ENCODE measurements at regions not wholly inside any gene's neighbourhood (a gene's known extent, or its start where the extent isn't known, plus 50 kb on each side); places are given as distances from the start of the nearest gene placed in this dataset.

DNA sequence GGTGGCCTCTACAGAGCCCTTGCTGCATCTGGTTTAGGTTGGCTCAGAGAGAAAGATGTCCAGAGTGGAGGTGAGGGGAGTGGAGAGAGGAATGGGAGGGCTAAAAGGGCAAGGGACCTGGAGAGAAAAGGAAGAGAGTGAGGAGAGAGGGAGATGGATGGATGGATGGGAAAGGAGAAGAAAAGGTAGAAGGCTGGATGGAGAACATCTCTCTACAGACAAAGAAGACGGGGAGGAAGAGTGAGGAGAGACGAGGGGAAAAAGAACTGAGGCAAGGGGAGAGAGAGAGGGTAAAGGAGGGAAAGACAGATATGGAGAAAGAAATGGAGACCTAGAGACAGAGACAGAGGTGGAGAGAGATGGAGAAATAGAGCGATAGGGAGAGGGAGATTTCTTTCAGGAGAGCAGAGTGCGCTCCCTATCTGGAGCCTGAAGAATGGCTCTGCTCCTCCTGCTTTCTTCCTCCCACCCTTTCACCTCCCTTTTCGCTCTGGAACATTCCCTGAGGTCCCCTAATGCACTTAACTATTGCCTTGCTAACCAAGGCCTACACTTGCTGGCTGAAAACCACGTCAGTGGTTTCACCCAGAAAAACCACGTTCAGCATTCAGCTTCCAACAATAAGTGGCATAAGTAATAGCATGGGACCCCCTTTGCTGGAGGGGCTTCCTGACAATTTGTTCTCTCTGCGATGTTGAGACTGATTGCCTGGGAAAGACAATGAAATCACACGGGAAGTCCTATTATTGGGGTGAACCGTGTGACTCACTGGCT is 286.3 kb downstream of the CDH26 start:
- DNase-seq (ENCODE audit: low read depth): no peak

DNA sequence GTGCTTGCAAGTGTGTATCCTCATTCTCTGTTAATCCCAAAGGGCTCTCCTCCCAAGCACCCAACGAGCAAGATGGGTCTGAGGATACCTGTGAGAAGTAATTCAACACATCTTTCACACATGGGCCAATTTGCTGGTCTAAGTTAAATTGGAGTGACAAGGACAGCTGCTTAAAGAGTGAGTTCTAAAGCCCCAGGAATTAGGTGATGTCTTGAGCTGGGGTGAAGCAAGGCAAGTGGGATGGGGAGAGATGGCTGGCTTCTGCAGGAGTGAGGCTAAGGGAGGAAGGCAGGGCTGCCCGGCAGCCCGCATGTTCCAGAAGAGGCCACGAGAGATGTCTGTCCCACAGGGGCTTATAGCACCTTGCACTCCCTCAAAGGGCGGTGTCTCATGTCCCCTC is 288.5 kb downstream of the CDH26 start:
- DNase-seq (ENCODE audit: low read depth): no peak

DNA sequence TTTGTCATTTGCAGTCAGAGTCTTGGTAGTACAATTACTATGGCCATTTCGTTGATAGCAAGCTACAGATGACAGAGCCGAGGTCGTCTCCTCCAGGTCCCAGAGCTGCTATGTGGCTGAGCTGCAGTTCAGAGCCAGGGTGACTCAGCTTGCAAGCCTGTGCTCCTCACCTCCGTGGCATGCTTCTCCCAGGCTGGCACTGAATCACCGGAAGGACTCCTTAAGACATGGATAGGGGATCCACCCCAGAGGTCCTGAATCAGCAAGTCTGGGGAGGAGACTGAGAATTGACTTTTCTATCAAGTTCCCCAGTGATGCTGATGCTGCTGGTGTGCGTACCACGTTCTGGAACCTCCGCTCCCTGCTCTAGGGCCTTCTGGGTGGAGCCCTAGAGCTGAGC is 291.2 kb downstream of the CDH26 start:
- DNase-seq (ENCODE audit: low read depth): peak; percentile 94

DNA sequence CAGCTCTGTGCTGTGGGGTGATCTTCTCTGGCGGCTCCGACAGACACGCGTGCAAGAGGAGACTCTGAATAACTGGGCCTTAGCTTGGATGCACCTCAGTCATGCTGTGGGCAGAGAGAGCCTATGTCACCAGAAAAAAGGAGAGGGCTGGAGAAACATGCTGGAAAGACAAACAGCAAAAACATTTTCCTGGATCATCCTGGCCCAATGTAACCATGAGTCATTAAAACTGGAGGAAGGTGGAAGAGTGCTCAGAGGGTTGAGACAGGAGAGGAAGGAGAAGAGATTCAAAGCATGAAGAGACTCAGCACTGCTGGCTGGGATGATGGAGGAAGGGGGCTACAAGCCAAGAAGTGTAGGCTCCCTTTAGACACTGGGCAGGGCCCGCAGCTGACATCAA is 292.0 kb downstream of the CDH26 start:
- no peak for DNase-seq (ENCODE audit: low read depth)

DNA sequence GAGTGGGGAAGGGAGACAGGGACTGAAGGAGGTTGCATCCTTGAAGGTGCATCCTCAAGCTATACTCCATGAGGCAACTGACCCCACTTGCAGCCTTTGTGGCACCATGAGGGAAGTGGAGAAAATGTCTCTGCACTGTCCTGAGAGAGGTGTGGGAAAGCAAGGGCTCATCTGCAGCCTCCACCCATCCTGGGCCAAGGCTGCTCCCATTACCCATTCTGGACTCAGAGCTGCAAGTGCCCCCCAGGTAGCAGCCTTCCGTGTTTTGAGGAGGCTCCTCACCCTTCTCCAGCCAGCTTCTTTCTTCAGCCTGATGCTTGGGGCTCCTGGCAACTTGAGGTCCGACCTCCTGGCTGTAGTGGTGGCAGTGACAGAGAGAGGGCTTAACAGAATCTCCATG is 294.6 kb downstream of the CDH26 start:
- no peak for DNase-seq (ENCODE audit: low read depth)

DNA sequence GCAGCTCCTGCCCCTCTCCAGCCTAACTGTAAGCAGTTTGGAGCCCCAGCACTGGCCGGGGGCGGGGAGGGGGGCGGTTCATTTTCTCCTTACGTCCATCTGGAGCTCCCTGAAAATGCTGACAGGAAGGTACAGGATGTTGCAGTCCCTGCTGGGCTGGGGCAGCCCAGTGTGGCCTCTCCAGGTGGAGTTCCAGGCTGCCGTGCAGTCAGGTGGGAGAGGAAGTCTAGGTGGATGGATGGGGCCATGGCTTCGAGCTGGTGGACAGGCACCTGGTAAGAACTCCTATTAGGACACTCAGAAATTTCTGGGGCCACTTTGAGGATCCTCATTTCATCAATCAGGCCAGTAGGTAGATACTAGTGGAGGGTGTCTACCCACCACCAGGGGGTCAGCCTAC is 295.2 kb downstream of the CDH26 start:
- DNase-seq (ENCODE audit: low read depth): no peak

DNA sequence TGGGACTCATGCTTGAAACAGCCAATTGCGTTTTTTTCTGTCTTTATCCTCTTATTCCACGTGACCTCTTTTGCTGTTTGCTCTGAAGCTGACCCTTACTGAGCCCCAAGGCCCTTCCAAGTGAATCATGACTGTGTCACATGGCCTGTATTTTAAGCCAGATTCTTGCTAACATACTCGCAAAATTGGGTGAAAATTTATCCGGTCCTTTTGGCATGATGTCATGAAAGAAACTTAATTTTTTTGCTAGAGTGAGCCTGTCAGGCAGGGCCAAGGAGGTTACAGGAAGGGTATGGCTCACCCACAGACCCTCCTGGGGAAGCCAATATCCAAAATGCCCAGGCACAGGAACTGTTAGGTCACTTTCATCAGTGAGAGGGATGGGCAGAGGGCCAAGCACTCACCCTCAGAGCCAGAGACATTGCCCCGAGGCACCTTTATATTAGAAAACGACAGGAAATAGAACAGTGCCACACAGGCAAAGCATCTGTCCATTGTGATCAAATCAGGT is 296.7 kb downstream of the CDH26 start:
- peak; percentile 29 for DNase-seq (ENCODE audit: low read depth)

DNA sequence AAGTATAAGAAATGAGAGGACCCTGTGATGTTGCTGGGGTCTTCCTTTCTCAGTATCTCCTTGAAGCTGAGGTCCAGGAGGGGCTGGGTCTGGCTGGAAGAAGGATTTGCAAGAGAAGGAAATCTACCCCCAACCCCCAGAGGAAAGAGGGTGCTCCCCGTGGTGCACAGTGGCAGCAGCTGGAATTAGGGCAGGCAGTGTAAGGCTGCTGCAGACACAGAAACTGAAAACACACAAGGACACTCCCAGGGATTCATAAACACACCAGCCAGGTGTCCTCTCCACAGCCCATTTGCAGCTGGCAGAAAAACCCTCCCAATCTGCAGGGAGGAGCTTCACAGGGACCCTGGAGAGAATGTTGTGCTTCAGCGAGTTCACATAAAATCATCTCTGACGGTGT is 297.2 kb downstream of the CDH26 start:
- DNase-seq (ENCODE audit: low read depth): no peak

DNA sequence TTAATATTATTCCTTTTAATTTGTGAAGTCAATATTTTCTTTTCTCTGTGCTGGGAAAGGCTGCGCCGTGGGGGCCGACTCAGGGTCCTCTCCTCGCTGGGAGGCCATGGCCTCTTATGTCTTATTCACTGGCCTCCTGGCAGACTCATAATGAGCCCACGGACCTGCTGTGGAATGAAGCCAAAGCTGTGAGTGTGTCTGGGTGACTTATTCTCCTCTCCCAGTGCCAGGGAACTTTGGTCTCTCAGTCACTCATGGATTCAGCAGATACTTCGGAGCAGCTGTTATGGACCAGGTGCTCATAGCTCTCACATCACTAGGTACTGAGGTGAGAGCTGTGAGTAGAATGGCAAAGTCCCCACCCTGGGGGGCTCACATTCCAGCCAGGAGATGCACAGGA is 297.6 kb downstream of the CDH26 start:
- DNase-seq (ENCODE audit: low read depth): peak; percentile 19

DNA sequence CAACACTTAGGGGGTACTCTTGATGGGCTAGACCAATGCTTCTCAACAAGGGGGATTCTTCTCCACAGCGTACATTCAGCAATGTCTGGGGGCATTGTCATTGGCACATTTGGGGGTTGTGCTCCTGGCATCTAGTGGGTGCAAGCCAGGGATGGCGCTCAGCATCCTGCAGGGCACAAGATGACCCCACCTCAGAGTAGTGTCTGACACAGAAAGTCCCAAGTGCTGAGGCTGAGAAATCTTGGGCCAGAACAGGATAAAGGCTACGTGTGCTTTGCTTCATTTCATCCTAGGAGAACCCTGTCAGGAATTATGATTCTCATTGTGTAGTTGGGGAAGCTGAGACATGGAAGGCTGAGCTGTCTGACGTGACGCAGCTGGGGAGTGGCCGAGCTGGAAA is 298.6 kb downstream of the CDH26 start:
- no peak for DNase-seq (ENCODE audit: low read depth)

DNA sequence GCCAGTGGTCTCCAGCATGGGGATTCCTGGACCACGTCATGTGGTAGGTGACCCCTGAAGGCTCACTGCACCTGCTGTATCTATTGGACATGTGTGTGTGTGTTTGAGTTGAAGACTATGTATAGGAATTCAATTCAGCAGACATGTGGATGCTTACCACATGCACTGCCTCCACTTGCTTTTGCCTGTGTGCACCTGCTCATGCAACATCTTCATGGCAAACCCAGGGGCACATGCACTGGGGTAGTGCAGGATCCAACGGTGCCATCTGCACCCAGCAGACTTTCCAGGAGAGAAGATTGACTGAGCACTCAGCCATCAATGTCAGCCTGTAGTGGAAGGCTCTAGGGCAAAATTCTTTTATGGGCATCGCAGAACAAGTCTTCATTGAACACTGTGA is 299.4 kb downstream of the CDH26 start:
- no peak for DNase-seq (ENCODE audit: low read depth)

DNA sequence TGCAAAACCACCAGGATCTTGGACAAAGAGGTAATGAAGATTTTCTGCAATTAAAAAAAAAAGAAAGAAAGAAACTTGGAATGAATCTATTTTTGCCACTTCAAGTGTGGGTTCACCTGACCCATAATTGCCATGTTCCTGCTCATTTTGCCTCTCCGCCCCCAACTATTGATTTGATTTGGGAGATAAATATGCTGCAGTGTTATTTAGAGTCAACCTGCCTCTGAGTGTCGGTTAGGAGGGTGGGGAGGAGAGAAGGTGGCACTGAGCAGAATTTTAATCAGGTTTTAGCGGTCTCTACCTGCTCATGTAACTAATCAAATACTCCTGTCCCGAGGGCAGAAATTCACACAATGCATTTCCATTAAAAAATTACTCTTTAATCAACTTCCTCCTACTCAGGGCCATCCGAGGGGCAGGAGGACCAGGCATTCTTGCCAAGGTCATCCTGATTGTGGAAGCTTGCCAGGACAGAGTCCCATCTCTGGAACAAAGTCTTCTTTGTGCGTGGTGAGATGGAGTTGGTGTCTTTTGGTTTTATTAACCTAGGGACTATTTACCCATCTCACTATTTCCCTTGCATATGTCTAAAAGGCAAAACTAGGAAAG is 300.1 kb downstream of the CDH26 start:
- no peak for DNase-seq (ENCODE audit: low read depth)

DNA sequence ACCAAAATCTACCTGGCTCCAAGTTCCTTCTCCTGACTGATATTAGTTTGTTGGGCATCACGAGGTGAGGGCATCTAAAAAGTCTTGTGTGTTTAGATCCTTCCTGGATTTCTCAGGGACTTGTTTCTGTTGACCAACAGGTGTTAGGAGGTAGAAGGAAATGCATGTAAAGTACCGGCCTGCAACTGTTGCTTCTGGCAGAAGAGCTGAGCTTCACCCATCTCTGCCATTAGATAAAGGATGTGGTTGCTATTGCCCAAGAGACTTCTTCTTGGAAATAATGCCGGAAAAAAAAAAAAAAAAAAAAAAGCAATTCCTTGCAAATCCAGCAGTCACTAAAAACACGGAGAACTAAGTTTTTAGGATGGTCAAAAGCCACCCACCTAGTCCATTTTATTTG is 303.1 kb downstream of the CDH26 start:
- no peak for DNase-seq (ENCODE audit: low read depth)

DNA sequence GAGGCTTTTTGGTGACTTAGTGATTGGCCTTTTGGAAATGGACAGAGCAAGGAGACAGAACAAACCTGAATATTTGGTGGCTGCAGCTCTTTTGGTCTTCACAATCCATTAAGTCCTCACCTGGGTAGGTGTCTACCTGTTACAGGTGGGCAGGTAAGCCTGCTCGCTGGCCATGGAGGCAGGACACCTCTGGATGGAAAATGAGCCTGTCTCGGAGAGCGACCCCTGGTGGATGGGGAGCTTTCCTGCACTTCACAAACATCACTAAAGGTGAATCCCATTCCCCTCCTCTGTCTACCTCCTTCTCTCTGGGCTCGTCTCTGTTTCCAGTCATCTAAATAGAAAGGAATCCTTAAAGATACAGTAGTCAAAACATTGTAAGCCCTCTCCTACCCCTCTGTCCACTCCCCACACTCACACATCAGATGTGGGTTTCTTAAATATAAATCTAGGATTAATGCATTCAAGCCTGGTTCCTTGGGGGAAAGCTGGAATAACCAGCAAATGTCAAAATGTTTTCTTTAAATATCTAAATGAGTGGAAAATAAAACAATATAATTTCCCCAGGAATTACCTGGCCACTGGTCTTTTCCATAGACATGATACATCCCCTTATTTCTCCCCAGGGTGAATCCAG is 304.9 kb downstream of the CDH26 start:
- peak; percentile 24 for DNase-seq (ENCODE audit: low read depth)

DNA sequence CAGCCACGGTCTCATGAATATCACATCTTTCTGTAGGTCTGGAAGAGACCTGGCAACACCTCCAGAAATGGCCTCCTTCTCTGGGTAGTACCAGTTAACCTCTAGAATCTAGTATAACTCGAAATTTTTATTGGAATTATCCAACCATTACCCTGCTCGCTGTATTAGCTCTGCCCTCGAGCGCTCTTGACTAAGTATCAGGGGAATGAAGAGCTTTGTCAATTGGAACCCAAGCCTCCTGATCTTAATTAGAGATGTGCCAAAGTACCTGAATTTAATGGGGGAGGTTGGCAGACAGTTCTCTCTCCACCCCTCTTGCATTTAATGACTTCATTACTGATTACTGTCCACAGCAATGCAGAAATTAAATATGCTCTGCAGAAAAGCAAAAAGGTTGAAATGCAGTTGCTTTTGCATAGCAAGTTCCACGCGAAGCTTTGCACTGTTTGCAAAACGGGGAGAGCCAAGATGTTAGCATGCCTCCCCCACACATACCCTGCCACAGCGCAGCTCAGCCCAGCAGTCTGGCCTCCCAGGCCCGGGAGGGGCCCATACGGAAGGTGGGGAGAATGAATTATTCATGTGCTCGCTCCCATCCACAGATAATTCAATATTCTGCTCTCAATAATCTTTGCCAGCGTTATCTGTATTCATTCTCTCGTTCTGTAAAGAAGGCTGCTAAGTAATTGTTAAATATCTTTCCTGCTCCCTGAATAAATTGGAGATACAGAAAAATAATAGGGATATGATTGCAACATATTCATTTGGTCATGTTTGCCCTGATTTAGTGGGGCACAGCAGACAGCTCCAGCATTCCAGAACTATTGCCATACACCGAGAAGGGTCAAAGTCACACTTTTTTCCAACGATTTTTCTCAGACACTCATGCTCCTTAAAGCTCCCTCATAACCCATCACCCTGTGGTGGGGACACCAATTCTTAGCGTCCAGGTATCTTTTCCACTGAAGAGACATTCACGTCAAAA is 305.8 kb downstream of the CDH26 start:
- no peak for DNase-seq (ENCODE audit: low read depth)

DNA sequence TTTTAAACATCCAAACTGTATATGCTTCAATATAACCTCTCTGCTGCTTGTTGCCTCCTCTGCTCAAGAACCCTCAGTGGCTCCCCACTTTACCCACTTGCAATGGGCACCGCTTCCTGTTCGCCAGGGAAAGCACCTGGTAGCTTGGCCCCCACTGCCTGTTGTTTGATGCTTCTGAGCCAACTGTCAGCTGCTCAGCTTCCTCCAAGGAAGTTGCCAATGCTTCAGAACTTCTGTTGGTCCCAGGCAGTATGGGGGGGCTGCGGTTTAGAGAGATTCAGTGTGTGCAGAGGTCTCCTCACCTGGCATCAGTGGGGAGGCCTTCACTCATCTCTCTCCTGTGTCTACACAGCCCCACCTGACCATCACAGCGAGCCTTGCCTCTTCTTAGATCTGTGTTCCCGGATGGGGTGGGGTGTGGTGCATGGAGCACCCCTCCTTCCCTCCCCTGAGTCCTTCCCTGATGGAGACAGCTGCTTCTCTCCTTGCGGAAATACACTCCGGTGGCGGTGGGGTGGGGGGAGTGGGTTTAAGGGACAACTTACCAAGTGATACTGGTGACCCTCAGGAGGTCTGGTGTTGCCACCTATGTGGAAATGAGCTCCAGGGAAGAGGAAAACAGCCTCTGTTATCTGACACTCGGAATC is 308.1 kb downstream of the CDH26 start:
- no peak for DNase-seq (ENCODE audit: low read depth)

DNA sequence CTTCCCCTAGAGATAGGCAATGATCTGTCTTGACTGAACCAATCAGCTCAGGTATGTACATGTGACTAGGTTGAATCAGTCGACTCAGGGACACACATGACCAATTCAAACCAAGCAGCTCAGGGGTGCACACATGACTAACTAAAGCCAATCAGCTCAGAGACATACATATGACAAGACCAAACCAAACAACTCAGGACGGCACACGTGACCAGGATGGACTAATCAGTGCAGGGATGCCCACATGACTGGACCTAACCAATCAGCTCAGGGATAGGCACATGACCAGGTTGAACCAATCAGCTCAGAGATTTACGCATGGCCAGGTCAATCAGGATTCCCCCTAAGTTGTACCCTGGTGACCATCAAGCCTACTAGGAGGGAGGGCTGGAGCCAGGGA is 310.3 kb downstream of the CDH26 start:
- no peak for DNase-seq (ENCODE audit: low read depth)

DNA sequence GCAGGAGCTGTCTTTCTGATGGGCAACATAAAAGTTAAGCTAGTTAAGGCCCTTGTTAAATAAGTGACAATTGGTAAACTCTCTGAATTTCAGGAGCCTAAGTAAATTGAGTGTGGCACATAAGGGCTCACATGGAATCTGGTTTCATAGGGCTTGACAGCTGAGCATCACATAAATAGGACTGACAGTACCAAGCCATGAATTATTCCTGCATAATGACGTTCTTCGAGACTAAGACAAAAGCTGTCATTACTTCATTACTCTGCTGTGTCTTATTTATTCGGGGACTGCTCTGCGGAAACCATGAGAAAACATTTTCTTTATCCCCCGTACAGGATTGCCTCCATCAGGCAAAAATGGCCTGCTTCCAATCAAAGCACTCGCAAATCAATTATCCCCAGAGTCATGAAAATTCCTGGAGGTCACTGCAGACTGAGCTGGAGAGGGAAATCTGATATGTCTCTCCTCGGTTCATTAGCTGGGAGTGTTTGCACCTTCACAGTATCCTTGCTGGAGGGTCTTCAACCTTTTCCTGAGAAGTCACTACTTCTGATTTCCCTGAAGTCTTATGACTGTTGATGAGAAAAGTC is 311.4 kb downstream of the CDH26 start:
- DNase-seq (ENCODE audit: low read depth): no peak

DNA sequence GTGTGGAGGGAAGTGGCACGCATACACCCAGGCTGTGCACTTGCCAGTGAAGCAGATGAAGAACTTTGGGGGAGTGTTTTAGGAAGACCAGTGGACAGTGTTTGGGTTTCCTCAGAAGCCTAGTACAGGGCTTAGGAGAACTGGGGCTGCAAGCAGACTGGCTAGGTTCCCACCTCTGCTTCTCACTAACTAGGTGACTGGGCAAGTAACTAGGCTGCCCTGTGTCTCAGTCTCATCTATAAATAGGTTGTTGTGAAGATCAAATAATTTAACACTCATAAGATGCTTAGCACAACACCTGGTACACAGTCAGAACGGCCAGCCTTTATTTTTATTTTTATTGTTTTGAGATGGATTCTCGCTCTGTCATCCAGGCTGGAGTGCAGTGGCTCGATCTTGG is 312.1 kb downstream of the CDH26 start:
- no peak for DNase-seq (ENCODE audit: low read depth)

DNA sequence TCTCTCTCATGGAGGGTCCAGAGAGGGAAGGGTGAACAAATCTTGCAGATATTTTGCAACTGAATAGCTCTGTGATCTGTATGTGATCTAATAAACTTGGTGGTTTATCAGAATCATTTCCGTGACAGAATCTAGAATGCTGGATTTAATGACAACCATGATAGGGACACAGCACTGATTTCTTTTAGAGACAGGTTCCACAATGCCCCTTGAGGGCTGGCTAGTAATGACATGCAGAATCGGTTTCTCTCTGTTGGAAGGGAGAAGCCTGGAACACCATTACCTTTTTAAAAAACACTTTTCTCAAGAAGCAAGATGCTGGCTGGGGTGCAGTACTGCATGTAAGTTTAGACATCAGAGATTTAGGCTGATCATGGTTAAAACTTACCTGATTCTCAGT is 313.4 kb downstream of the CDH26 start:
- DNase-seq (ENCODE audit: low read depth): no peak

DNA sequence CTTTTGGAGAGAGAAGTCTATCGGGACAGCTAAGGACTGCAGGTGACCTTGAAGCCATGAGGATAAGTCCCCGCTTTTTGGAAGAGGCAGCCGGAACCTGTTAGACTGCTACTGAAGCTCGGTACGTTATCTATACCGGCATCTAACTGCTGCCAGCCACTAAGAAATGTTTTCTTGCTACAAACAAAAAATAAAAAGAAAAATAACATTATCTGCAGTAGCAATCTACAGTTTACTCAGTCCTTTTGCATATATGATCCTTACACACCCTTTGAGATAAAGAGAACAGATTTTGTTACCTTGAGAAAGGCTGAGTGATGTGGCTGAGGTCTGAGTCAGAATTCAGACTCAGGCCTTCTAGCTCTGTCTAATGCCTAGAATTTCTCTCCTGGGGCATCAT is 314.6 kb downstream of the CDH26 start:
- no peak for DNase-seq (ENCODE audit: low read depth)

All from Daoy (cell line).